ENCODE measurements at regions not wholly inside any gene's neighbourhood (a gene's known extent, or its start where the extent isn't known, plus 50 kb on each side); places are given as distances from the start of the nearest gene placed in this dataset.
"Not testable (repeated sequence)": the region's sequence is repeated elsewhere in the genome, so short reads cannot be mapped to it uniquely, and the experiment has no call there.

DNA sequence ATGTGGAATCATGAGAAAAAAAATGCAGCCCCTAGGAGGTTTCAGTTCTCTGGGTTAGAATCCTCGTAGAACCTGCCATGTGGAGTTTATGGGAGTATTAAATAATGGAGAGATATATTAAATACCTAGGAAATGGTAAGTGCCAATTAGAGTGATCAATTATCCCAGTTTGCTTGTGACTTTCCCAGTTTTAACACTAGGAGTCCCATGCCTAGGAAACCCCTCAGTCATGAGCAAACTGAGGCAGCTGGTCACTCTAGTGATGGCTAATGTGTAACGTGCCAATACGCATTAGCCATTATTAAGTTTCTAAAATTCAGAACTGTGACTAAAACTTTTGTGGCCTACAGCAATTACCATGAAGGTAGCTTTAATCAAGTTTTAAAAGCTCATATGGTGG is 720.6 kb downstream of the TAF11L14 start:
- DNase-seq = no peak
- in situ Hi-C loops (cut with MboI; ENCODE audit: low pct_unique_long_range_greater_than_20kb, low sequenced_read_pairs) = no loop called here

DNA sequence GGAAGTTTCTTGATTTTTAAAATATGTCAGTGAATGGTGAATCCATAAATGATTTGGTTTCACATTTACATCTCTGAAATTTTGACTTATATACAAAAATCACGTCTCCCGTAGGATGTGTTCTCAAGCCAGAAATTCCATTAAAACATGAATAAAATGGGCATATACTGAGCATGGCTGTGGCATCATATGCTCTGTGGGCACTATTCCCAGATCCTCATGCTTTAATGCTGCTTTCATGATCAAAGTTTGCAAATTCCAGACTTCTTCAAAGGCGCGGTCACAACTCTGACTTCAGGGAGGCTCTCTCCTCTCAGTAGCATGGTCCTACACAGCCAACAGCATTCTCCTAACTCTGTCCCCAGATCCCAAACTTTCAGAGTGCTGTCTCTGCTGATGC is 723.2 kb downstream of the TAF11L14 start:
- in situ Hi-C loops (cut with MboI; ENCODE audit: low pct_unique_long_range_greater_than_20kb, low sequenced_read_pairs) = no loop called here
- no peak for DNase-seq

DNA sequence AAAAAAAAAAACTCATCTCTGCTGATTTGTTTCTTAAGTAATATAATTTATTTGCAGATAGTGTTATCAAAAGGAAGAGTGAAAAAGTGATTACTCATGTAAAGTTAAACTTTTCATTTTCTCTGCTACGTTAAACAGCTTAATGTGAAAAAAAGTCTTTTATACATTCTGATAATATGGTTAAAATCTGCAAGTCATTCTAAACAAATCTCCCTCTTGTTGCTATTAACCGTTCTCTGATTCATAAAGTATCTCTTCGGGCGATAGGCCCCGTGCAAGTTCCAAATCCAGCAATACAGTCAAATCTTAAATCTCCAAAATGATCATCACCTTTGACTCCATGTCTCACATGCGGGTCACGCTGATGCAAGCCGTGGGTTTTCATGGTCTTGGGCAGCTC is 732.0 kb downstream of the TAF11L14 start:
- in situ Hi-C loops (cut with MboI; ENCODE audit: low pct_unique_long_range_greater_than_20kb, low sequenced_read_pairs) = no loop called here
- DNase-seq = no peak

DNA sequence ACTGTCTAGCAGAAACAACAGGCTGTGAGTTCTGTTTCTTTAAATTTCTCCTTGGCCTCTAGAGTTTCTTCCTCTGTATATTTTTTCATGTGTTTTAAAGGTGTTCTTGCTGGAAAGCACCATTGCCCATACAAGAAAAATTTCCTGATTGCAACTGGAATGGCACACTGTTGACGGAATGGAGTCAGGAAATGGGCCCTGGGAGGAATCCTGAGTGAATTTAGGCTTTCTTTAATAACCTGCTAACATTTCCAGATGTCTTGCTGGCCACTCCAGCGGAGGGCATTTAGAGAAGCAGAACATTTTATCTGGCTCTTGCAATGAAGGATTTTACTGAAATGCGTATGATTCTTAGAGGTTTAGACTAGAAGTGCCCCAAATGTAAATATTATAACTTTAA is 736.3 kb downstream of the TAF11L14 start:
- in situ Hi-C loops (cut with MboI; ENCODE audit: low pct_unique_long_range_greater_than_20kb, low sequenced_read_pairs) = no loop called here

DNA sequence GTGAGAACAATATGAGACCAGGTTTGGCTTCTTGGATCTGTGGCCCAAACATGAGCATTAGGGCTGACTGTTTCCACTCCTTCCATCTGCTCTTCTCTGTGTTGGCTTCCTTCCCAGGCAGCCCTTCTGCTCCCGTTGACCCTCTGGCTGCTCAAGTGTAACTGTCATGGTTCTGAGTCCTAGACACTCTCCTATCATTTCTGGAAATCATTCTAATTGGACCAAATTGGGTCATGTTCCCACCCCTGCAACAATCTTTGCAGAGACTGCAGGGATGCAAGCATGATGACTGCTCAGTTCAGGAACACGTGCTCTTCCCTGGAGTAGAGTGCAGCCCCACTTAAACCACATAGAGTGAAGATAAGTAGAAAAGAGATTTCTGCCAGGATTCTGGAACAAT is 741.4 kb downstream of the TAF11L14 start:
- DNase-seq = no peak
- in situ Hi-C loops (cut with MboI; ENCODE audit: low pct_unique_long_range_greater_than_20kb, low sequenced_read_pairs) = no loop called here

More for the DNA sequence above, 736.3 kb downstream of the TAF11L14 start:
- no peak for DNase-seq

DNA sequence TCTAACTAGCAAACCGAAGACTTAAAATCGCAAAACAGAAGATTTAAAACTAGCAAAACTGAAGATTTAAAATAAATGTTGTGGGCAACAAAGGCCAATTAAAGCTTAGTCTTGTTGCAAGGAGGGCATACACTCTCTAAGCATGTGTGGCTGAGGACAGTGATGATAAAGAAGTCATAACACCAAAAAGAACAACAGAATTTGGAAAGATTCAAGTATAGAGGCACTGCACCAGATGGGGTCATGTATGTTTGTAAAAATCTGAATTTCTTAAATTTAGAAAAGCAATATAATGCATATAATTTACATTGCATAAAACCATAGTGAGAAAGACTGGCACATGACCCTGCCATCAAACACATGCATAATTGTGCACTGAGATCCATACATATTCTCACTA is 743.8 kb downstream of the TAF11L14 start:
- in situ Hi-C loops (cut with MboI; ENCODE audit: low pct_unique_long_range_greater_than_20kb, low sequenced_read_pairs) = no loop called here
- no peak for DNase-seq

DNA sequence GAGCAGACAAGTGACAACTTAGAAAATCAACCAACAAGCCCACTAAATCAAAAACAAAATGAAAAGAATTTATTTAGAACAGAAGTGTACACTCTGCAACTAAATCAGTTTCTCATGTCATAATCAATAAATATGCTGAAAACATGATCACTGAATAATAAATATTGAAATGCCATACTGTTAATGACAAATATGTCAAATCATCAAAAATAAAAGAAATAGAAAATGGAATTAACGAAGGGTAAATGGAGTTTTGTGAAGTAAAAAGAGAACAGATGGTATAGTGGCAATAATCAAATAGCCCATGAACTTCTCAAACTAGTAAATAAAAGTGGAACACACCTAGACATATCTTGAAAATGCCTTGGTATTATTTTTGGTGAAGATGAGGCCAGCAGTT is 744.9 kb downstream of the TAF11L14 start:
- DNase-seq = no peak
- in situ Hi-C loops (cut with MboI; ENCODE audit: low pct_unique_long_range_greater_than_20kb, low sequenced_read_pairs) = no loop called here

DNA sequence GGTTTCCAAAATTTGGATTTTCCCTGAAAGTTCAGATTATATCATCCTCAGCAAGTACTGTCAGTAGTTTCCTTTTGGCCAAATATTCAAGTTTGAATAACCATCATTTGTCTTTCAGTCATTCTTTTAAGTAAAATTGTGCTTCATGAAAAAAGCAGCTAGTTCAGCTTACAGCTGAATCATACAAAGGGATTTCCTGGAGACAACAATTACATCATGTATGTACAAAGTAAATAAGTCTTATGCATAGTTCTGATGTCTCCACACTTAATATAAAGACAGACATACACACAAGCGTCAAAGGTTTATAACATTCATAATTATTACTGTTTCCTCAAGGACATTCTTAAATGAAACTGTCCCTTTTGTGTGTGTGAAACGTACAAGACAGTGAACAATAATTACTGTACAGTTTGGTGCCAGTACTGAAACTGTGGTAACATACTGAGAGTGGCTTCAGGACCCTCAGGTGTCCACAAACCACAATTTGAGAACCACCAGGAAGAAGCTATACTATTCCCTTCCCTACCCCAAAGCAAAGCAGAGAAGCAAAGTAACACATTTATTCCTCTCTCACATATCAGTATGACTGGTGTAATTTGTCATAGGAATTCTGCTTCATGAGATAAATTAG is 746.6 kb downstream of the TAF11L14 start:
- in situ Hi-C loops (cut with MboI; ENCODE audit: low pct_unique_long_range_greater_than_20kb, low sequenced_read_pairs) = no loop called here
- DNase-seq = no peak

DNA sequence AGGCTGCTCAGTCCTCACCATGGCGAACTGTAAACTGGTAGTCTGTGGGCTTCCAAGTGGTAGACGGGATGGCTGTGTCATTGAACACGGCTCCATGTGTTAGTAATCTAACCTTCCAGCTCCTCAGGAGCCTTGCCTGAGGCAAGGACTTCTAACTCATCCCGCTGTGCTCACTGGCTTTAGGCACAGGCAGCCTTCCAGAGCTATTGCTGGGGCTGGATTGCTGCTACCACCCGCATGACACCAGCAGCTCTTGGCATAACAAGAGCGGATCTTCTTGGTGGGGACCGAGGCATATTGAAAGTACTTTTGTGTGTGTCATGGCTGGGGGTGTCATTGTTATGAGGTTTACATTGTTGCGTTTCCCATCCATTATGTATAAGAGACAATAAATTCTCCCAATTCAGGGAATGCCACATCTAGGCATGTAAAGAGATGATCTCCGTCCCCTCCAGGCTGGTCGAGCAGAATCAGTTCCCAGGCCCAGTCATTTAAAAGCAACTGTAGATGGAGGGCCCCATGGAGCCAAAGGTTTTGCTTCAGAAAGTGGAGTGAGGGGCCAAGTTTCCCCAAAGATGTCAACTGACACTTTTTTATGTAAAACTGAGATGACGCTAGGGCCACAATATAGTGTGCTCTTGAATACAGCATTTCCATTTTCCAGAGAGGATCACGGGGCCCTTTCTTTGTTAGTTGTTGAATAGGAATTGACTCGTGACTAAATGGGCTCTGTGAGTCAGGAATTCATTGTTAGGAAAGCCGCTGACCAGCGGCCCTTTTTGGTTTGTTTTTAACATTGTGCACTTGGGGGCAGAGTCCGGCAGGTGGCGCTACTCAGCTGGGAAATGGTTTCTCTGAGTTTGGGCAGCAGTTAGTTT is 759.5 kb downstream of the TAF11L14 start:
- peak; percentile 56 for DNase-seq
- in situ Hi-C loops (cut with MboI; ENCODE audit: low pct_unique_long_range_greater_than_20kb, low sequenced_read_pairs) = no loop called here

DNA sequence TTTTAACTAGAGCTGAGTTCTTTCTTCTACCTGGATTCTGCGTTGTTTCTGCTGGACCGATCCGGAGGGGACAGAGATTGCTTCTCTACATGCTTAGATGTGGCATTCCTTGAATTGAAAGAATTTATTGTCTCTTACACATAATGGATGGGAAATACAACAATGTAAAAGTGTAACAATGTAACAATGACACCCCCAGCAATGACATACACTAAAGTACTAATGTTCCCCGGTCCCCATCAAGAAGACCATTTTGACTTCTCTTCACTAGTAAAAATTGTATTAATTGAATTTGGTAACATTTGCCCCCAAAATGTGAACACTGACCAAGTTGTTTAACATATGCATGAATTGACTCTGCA is 760.2 kb downstream of the TAF11L14 start:
- no peak for DNase-seq
- in situ Hi-C loops (cut with MboI; ENCODE audit: low pct_unique_long_range_greater_than_20kb, low sequenced_read_pairs) = no loop called here

DNA sequence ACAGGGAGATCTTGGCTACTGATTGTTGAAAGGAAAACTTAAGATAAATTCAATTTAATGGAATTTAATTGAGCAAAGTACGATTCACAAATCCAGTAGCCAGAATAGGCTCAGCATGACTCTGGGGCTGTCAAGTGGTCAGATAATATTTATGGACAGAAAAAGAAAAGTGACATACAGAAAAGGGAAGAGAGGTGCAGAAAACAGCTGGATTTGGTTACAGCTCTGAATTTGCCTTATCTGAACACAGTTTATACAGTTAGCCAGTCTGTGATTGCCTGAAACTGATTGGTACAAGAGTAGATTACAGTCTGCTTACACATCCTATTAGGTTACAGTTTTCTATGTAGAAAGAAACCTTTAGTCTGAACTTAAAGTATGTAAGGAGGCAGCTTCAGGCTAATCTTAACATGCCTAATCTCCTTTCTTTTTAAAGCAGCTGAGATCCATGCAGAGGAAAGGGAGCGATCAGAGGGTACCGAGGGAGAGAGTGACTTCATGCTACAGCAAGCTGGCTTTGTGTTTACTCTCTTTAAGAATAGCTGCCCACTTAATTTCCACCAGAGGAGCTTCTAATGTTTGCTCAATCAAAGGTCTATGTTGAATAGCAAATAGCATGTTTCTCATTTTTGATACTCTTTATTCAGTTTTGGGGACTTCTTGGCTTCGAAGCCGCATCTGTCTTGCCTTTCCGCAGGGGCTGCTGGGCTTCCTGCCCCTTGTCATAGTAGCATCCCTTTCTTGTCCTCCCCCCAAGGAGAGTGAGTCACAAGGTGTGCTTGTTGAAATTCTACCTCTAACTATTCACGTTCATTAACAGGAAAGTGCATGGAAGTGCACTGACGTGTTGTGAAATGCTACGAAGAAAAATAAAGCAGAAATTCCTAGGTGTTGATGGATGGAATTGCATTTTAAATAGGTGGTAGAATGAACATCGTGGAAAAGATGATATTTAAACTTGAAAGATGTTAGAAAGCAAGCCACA is 761.2 kb downstream of the TAF11L14 start:
- in situ Hi-C loops (cut with MboI; ENCODE audit: low pct_unique_long_range_greater_than_20kb, low sequenced_read_pairs) = no loop called here

DNA sequence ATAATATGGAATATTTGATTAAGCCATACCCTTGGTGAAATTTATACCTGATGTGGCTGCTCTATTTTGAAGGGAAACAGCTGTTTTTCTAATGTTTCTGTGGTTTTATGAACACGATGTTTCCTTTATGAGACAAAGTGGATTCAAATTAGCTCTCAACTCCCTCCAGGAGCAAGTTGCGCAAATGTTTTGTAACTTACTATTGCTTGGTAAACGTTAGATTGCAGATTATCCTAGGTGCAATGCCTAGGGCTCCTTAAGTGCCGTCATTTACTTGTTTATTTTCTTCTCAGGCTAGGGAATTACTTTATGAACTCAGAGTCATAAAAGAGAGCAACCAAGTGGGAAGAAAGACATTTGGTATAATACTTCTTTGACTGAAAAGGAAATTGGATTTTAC is 763.1 kb downstream of the TAF11L14 start:
- no peak for DNase-seq
- in situ Hi-C loops (cut with MboI; ENCODE audit: low pct_unique_long_range_greater_than_20kb, low sequenced_read_pairs) = no loop called here

More for the DNA sequence above, 761.2 kb downstream of the TAF11L14 start:
- no peak for DNase-seq

DNA sequence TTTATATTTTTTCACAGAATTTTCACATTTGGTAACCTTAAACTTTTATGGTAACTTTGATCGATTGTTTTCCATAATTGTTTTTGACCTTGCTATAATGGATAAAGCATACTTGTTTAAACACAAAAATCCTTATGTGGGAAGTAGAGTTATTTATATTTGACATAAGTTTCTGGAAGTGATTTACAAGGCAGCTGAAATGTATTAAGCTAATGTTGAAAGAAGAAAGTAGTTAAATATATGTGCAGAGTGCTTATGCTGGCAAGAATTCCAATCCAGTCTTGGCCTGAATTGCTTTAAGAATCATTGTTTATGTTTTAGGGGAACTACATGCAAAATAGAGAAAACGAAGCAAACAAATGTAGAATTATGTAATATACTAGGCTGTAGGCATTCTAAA is 763.6 kb downstream of the TAF11L14 start:
- DNase-seq = no peak
- in situ Hi-C loops (cut with MboI; ENCODE audit: low pct_unique_long_range_greater_than_20kb, low sequenced_read_pairs) = no loop called here

DNA sequence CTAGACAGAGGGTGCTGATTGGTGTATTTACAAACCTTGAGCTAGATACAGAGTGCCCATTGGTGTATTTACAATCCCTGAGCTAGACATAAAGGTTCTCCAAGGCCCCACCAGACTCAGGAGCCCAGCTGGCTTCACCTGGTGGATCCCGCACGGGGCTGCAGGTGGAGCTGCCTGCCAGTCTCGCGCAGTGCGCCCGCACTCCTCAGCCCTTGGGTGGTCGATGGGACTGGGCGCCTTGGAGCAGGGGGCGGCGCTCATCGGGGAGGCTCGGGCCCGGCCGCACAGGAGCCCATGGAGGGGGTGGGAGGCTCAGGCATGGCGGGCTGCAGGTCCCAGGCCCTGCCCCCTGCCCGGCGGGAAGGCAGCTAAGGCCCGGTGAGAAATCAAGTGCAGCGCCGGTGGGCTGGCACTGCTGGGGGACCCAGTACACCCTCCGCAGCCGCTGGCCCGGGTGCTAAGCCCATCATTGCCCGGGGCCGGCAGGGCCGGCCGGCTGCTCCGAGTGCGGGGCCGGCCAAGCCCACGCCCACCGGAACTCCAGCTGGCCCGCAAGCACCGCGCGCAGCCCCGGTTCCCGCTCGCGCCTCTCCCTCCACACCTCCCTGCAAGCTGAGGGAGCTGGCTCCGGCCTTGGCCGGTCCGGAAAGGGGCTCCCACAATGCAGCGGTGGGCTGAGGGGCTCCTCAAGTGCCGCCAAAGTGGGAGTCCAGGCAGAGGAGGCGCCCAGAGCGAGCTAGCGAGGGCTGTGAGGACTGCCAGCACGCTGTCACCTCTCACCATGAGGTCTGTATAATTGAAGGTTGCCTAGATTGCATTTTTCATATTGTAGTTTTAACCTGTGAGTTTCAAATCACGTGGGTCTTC is 765.4 kb downstream of the TAF11L14 start:
- DNase-seq; in situ Hi-C loops (cut with MboI; ENCODE audit: low pct_unique_long_range_greater_than_20kb, low sequenced_read_pairs): not testable (repeated sequence)

DNA sequence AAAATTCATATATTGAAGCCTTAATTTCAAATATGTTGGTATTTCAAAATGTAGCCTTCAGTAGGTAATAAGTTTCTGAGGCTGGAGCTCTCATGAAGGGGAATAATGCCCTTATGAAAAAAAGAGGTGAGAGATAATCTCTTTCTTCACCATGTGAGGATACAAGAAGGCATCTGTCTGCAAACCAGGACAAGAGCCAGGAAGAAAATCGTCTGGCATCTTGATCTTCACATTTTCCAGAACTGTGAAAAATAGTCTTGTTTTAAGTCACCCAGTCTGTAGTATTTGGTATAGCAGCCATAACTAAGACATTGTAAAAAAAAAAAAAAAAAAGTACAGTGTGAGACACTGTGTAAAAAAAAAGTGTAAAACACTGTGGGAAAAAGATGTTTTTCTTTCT is 768.9 kb downstream of the TAF11L14 start:
- in situ Hi-C loops (cut with MboI; ENCODE audit: low pct_unique_long_range_greater_than_20kb, low sequenced_read_pairs) = no loop called here
- DNase-seq = no peak

DNA sequence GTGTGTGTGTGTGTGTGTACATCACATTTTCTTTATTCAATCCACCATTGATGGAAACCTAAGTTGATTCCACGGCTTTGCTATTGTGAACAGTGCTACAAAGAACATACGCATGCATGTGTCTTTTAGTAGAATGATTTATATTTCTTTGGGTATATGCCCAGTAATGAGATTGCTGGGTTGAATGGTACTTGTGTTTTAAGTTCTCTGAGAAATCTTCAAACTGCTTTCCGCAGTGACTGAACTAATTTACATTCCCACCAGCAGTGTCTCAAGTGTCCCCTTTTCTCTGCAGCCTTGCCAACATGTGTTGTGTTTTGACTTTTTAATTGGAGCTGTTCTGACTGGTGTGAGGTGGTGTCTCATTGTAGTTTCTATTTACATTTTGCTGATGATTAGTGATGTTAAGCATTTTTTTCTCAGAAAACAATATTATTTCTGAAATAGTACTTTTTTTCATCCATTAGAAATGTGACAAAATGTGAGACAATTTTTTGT is 769.7 kb downstream of the TAF11L14 start:
- in situ Hi-C loops (cut with MboI; ENCODE audit: low pct_unique_long_range_greater_than_20kb, low sequenced_read_pairs) = no loop called here
- no peak for DNase-seq

DNA sequence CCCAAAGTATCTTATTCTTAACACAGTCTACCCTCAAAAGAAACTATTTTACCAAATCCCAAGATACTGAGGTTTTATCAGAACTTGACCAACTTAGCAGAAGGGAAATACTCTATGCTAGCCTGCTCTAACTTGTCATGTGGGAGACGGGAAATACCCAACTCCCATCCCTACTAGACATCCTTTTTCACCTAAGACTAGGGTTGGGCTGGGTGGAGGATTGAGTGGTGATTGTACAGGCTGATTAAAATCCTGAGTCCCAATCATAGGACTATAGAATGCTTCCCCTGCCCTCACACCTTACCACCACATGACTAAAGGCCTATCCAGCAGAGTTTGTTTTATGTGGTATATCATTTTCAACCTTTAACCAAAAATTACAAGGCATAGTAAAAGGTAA is 786.5 kb downstream of the TAF11L14 start:
- in situ Hi-C loops (cut with MboI; ENCODE audit: low pct_unique_long_range_greater_than_20kb, low sequenced_read_pairs) = no loop called here
- DNase-seq = no peak

DNA sequence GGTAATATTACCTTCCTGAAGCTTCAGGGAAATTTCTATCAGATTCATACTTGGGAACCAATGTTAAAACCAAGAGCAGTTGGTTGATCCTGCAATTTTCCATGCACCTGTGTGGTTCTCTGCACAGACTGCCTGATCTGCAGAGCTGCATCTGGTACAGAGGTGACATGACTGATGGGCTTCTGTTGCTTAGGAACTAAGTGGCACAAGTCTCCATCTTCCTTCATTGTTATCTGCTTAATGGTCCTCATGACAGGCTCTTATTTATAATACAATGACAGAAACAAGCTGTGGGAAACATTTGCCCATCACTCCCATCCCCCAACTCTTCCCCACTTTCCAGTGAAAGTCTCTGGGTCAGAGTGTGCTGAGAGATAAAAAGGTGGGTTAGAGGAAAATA is 799.1 kb downstream of the TAF11L14 start:
- in situ Hi-C loops (cut with MboI; ENCODE audit: low pct_unique_long_range_greater_than_20kb, low sequenced_read_pairs) = no loop called here
- DNase-seq = no peak

DNA sequence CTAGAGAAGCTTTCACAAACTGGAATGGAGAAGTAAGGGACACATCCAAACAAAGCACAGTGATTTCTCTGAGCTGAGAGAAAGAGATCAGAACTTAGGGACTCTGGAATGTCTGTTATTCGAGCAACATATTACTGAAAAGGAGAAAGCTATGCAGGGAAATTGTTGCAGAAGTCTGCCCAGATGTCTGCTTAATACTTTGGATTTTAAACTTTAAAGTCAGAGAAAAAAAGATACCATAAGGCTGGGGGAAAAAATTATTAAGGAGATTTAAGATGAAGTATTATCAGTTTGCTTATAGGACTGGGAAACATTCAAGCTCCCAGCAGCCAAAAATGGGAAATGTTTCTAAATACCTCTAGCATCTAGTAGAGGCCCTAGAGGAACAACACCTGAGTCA is 803.9 kb downstream of the TAF11L14 start:
- in situ Hi-C loops (cut with MboI; ENCODE audit: low pct_unique_long_range_greater_than_20kb, low sequenced_read_pairs) = no loop called here
- no peak for DNase-seq

All from KBM-7 (cell line).